HCT116 (cell line): ENCODE measurements at regions not wholly inside any gene's neighbourhood (a gene's known extent, or its start where the extent isn't known, plus 50 kb on each side); places are given as distances from the start of the nearest gene placed in this dataset.

ENCODE experiments used
- ATAC-seq: fragments of 200-7000 bp; cut with Tn5 transposase; 2 replicates; pipeline ENCODE4 v1.9.1; 2020; ENCODE audit warnings: mild to moderate bottlenecking, moderate library complexity
- BruUV-seq: library from RNA; stranded (reverse); fragments of 400-500 nt; replicated peaks from 2 replicates; lab custom pipeline; 2021; lab: Mats Ljungman, UMichigan
- CTCF ChIA-PET: fragments of 300-600 bp; sonication (Branson Sonifier 250); formaldehyde crosslinking; loops from one replicate; lab custom pipeline; 2021; ENCODE audit warnings: antibody characterized with exemption; lab: Charles Lee
- POLR2A ChIA-PET: fragments of 300-600, 350-600 bp; sonication (Branson Sonifier 250); formaldehyde crosslinking; loops from one replicate; lab custom pipeline; 2021; ENCODE audit warnings: antibody characterized with exemption; lab: Charles Lee
- RAD21 ChIA-PET, 2 experiments: fragments of 300-600 bp; sonication (Branson Sonifier 250); formaldehyde crosslinking; loops; one replicate each; lab custom pipeline; 2023; ENCODE audit warnings: low total read pairs in 2 of 2; ENCODE audit not compliant: uncharacterized antibody in 2 of 2, unreplicated experiment in 2 of 2, low non-redundant PET in 1 of 2; lab: Charles Lee
- DNase-seq: peaks from one replicate; pipeline ENCODE4 v3.0.0-alpha.2; 2010; ENCODE audit warnings: low read depth, low spot score
- H2AFZ ChIP-seq: fragments of 200-600 bp; shearing (Covaris generic), sonication (generic); 2 replicates; pipeline ENCODE4 v1.6.1; 2017; ENCODE audit warnings: low read depth, mixed run types, mixed read lengths, antibody characterized with exemption, low read length; ENCODE audit not compliant: poor library complexity, severe bottlenecking
- H3K27ac ChIP-seq: 2 replicates; pipeline ENCODE4 v1.5.1; 2012; ENCODE audit warnings: low read depth, low read length
- H3K27me3 ChIP-seq: fragments of 200-600 bp; sonication (generic); 2 replicates; pipeline ENCODE4 v1.6.1; 2016; ENCODE audit warnings: mixed run types, low read length, mixed read lengths; ENCODE audit not compliant: insufficient read depth
- H3K36me3 ChIP-seq, 2 experiments: fragments of 200-500 bp in 1 of 2; fragments of 200-600 bp in 1 of 2; sonication (Bioruptor generic) in 1 of 2; sonication (generic) in 1 of 2; 2 replicates each; pipeline versions ENCODE4 v1.5.1 to v1.6.1; 2014 to 2016; ENCODE audit warnings: low read length in 2 of 2, inconsistent platforms in 1 of 2, mixed read lengths in 1 of 2, mixed run types in 1 of 2; ENCODE audit not compliant: insufficient read depth in 2 of 2, control insufficient read depth in 1 of 2
- H3K4me1 ChIP-seq, 2 experiments: fragments of 200-600 bp in 1 of 2; sonication (generic) in 1 of 2; 2 replicates each; pipeline versions ENCODE4 v1.5.1 to v1.6.1; 2012 to 2017; ENCODE audit warnings: low read length in 2 of 2, inconsistent platforms in 1 of 2, mild to moderate bottlenecking in 1 of 2, mixed read lengths in 1 of 2, mixed run types in 1 of 2, moderate library complexity in 1 of 2; ENCODE audit not compliant: insufficient read depth in 2 of 2, control insufficient read depth in 1 of 2
- H3K4me2 ChIP-seq: fragments of 200-600 bp; sonication (generic); 2 replicates; pipeline ENCODE4 v1.6.1; 2017; ENCODE audit warnings: mixed run types, low read length, mixed read lengths
- H3K4me3 ChIP-seq, 2 experiments: fragments of 200-600 bp in 1 of 2; sonication (generic) in 1 of 2; replicated peaks in 1 of 2; 2 replicates each; pipeline ENCODE4 v1.5.1; 2011 to 2016; ENCODE audit warnings: low read length in 2 of 2, control low read depth in 1 of 2, low read depth in 1 of 2, mild to moderate bottlenecking in 1 of 2, mixed read lengths in 1 of 2, mixed run types in 1 of 2
- H3K79me2 ChIP-seq: fragments of 200-600 bp; sonication (generic); 2 replicates; pipeline ENCODE4 v1.6.1; 2017; ENCODE audit warnings: mild to moderate bottlenecking, mixed run types, low read length, moderate library complexity, mixed read lengths; ENCODE audit not compliant: insufficient read depth
- H3K9ac ChIP-seq: fragments of 200-600 bp; sonication (generic); 2 replicates; pipeline ENCODE4 v1.6.1; 2016; ENCODE audit warnings: low read length, mixed read lengths
- H3K9me2 ChIP-seq: fragments of 200-600 bp; sonication (generic), shearing (Covaris generic); 2 replicates; pipeline ENCODE4 v1.6.1; 2017; ENCODE audit warnings: mixed run types, mild to moderate bottlenecking, moderate library complexity; ENCODE audit not compliant: insufficient read depth
- H3K9me3 ChIP-seq, 2 experiments: fragments of 200-500 bp in 1 of 2; fragments of 200-600 bp in 1 of 2; sonication (Bioruptor generic) in 1 of 2; sonication (generic) in 1 of 2; 2 replicates each; pipeline ENCODE4 v1.6.1; 2014 to 2017; ENCODE audit warnings: low read length in 2 of 2, mixed read lengths in 2 of 2, inconsistent platforms in 1 of 2, low read depth in 1 of 2, mild to moderate bottlenecking in 1 of 2, mixed run types in 1 of 2, moderate library complexity in 1 of 2; ENCODE audit not compliant: control insufficient read depth in 1 of 2, insufficient read depth in 1 of 2
- H4K20me1 ChIP-seq: fragments of 200-600 bp; sonication (generic), shearing (Covaris generic); 2 replicates; pipeline ENCODE4 v1.6.1; 2017; ENCODE audit warnings: mixed run types, mild to moderate bottlenecking, moderate library complexity; ENCODE audit not compliant: insufficient read depth
- ELF1 ChIP-seq: IDR thresholded peaks from 2 replicates; pipeline ENCODE4 v1.6.1; 2012; ENCODE audit warnings: low read depth, borderline replicate concordance
- EZH2phosphoT487 ChIP-seq: fragments of 200-600 bp; IDR thresholded peaks from 2 replicates; pipeline ENCODE4 v1.6.1; 2018; ENCODE audit warnings: antibody characterized with exemption, borderline replicate concordance
- ZFX ChIP-seq: fragments of 450-650 bp; IDR thresholded peaks from 2 replicates; pipeline ENCODE4 v1.6.1; 2017
- ZNF274 ChIP-seq: fragments of 200-500 bp; sonication (Bioruptor generic); IDR thresholded peaks from 2 replicates; pipeline ENCODE4 v1.6.1; 2014; ENCODE audit warnings: mild to moderate bottlenecking, low read depth, low read length, inconsistent platforms
- intact Hi-C: fragments of 100-400 bp; cut with micrococcal nuclease; formaldehyde crosslinking; loops from 2 replicates; pipeline ENCODE4 v1.10.0; 2022
- TF ChIP-seq, protein P1 (sequence below): IDR thresholded peaks from 2 replicates; pipeline ENCODE4 v1.6.1; 2012
- TF ChIP-seq, protein P2 (sequence below), 3 experiments: fragments of 200-600 bp in 1 of 3; sonication (generic) in 1 of 3; IDR thresholded peaks in 2 of 3; conservative IDR thresholded peaks in 1 of 3; 2 replicates each; pipeline ENCODE4 v1.5.1; 2012 to 2017; ENCODE audit warnings: low read depth in 2 of 3, low read length in 2 of 3, antibody characterized with exemption in 1 of 3, borderline replicate concordance in 1 of 3, control low read depth in 1 of 3, mild to moderate bottlenecking in 1 of 3, mixed read lengths in 1 of 3, mixed run types in 1 of 3, moderate library complexity in 1 of 3; ENCODE audit not compliant: insufficient read depth in 1 of 3

GRCh38 chr12:84480803-84481202 is 431.8 kb downstream of the SLC6A15 start:
- no TSS peak for BruUV-seq
- ChIA-PET RAD21 (no interaction called here), CTCF (no interaction called here)
- Histone ChIP-seq H3K9me2 (no peaks in the 10 kb centered on the region), H3K4me1 (no peaks in the 10 kb centered on the region), H3K4me3 (no peak overlapping the region), H2AFZ (no peak overlapping the region), H4K20me1 (no peaks in the 10 kb centered on the region)
- intact Hi-C loops = no loop called here
- TF ChIP-seq ELF1 (no peak), EZH2phosphoT487 (no peak)
- TF ChIP-seq, protein P1, sequence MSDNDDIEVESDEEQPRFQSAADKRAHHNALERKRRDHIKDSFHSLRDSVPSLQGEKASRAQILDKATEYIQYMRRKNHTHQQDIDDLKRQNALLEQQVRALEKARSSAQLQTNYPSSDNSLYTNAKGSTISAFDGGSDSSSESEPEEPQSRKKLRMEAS = no peak
- TF ChIP-seq, all 23 proteins: peak for 0
- Histone ChIP-seq H3K27ac (no peak overlapping the region), H3K4me2 (no peak overlapping the region), H3K27me3 (no peaks in the 10 kb centered on the region), H3K36me3 (no peaks in the 10 kb centered on the region), H3K9me3 (no peaks in the 10 kb centered on the region), H3K9ac (no peak overlapping the region), H3K79me2 (no peaks in the 10 kb centered on the region)
- ATAC-seq (no peak), DNase-seq (no peak)
- POLR2A ChIA-PET = no interaction called here

- ChIA-PET POLR2A (no interaction called here), CTCF (no interaction called here), RAD21 (no interaction called here)
- Histone ChIP-seq H3K9me2 (no peaks in the 10 kb centered on the region), H3K4me3 (no peak overlapping the region), H3K9me3 (no peaks in the 10 kb centered on the region), H2AFZ (no peak overlapping the region), H3K27ac (no peak overlapping the region), H3K79me2 (no peaks in the 10 kb centered on the region), H4K20me1 (no peaks in the 10 kb centered on the region), H3K27me3 (no peaks in the 10 kb centered on the region), H3K4me2 (no peak overlapping the region), H3K9ac (no peak overlapping the region), H3K4me1 (no peaks in the 10 kb centered on the region), H3K36me3 (no peaks in the 10 kb centered on the region)
- no peak for TF ChIP-seq ZFX
- no peak for TF ChIP-seq ZNF274
- TF ChIP-seq, protein P2, sequence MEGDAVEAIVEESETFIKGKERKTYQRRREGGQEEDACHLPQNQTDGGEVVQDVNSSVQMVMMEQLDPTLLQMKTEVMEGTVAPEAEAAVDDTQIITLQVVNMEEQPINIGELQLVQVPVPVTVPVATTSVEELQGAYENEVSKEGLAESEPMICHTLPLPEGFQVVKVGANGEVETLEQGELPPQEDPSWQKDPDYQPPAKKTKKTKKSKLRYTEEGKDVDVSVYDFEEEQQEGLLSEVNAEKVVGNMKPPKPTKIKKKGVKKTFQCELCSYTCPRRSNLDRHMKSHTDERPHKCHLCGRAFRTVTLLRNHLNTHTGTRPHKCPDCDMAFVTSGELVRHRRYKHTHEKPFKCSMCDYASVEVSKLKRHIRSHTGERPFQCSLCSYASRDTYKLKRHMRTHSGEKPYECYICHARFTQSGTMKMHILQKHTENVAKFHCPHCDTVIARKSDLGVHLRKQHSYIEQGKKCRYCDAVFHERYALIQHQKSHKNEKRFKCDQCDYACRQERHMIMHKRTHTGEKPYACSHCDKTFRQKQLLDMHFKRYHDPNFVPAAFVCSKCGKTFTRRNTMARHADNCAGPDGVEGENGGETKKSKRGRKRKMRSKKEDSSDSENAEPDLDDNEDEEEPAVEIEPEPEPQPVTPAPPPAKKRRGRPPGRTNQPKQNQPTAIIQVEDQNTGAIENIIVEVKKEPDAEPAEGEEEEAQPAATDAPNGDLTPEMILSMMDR (IDR thresholded peaks at IDR 0.05 in 2 of 3, conservative IDR thresholded peaks at IDR 0.05 in 1 of 3; ENCODE audit: borderline replicate concordance in 1 of 3, insufficient read depth in 1 of 3, low read depth in 2 of 3, low read length in 2 of 3) = no peak
- no peak for DNase-seq
- intact Hi-C loops = no loop called here
- BruUV-seq = no TSS peak
- ATAC-seq = no peak
Measured at GRCh38 chr12:84470361-84470760, 442.2 kb downstream of the SLC6A15 start.
